ENCODE measurements at regions not wholly inside any gene's neighbourhood (a gene's known extent, or its start where the extent isn't known, plus 50 kb on each side); places are given as distances from the start of the nearest gene placed in this dataset.

- no peak for DNase-seq
Measured at GRCh38 chr5:20648981-20649380, 661.0 kb upstream of the CDH18 start.

DNA sequence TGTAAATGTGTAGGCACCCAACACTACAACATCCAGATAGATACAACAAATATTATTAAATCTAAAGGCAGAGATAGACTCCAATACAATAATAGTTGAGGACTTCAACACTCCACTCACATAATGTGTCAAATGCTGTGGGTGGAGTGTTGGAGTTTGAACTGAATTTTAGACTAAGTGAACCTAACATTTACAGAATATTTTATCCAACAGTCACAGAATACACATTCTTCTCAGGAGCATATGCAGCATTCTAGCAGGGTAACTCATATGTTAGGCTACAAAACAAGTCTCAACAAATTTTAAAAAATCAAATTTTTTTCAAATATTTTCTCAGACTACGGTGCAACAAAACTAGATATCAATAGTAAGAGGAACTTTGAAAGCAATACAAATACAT is 648.7 kb upstream of the CDH18 start:
- no peak for DNase-seq

GRCh38 chr5:20619591-20619990 is 631.6 kb upstream of the CDH18 start:
- DNase-seq = no peak

DNA sequence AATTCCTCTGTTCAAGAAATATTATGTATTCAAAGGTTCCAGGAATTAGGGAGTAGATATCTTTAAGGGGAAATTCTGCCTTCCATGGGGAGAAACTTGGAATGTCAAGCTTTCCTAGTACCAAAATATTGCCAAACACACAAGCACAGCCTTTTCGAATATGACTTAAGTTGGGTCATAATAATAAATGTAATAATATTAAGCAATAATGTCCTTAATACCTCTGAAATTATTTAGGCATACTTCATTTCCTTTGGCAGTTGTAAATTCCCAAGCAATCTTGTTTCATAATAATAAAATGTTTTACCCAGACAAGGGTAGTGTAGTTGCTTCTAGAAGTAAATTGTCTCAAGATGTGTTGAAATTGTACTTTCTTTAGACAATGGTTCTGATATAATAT is 630.3 kb upstream of the CDH18 start:
- DNase-seq = no peak

DNA sequence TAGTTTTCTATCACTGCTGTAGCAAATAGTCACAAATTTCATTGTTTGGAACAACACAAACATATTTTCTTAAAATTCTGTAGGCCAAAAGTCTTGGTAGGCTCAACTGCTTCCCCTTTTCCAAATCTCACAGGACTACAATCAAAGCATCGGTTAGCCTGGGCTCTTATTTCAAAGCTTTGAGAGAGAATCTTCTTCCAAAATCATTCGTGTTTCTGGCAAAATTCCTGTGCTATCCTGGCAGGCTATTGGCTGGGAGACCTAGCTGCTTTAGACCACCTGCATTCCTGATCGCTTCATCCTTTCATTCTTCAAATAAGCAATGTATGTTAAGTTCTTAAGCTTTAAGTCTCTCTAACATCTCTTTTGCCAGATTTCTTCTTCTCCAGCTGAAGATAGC is 629.8 kb upstream of the CDH18 start:
- no peak for DNase-seq

DNA sequence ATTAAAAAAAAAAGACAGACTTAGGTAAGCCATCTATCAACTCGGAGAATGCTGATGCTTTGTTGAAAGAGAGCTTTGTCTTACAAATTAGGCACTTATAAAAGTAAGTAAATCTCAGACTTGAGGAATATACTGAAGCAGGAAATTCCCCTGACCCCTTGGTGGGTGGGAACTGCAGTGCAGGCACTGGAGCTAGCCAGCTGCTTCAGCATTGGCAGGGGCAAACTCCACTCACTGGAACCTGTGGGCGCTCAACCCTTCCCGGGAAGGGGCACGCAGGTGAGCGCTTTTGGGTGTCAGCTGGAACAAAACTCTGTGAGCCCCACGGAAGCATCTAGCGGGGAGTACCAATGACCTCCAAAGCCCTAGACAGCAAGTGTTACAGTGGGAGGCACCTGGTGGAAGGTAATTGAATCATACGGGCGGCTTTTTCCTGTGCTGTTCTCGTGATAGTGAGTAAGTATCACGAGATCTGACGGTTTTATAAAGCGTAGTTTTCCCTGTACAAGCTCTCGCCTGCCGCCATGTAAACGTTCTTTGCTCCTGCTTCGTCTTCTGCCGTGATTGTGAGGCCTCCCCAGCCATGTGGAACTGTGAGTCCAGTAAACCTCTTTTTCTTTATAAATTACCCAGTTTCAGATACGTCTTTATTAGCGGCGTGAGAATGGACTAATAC is 628.0 kb upstream of the CDH18 start:
- DNase-seq = no peak

- no peak for DNase-seq
Measured at GRCh38 chr5:20611620-20612019, 623.6 kb upstream of the CDH18 start.

DNA sequence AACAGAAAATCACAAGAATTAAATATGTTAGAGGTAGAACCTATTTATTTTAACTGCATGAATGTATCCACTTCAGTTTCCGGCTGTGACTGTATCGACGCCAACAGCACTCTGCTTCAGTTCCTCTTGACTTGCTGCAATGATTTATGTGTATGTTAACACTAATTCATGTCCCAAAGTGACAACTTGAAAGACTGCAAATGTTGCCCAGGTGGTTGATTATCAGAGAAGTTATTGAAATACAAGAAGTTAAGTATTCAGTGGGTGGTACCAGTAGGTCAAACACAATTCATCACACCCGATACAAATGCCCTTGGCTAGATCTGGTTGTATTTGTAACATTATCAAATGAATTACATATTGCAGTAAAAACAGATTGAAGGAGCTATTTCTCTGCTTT is 622.7 kb upstream of the CDH18 start:
- DNase-seq = no peak

GRCh38 chr5:20609126-20609525 is 621.1 kb upstream of the CDH18 start:
- DNase-seq = no peak

- DNase-seq = no peak
Measured at GRCh38 chr5:20608567-20608966, 620.6 kb upstream of the CDH18 start.

GRCh38 chr5:20605732-20606525 is 617.9 kb upstream of the CDH18 start:
- no peak for DNase-seq

DNA sequence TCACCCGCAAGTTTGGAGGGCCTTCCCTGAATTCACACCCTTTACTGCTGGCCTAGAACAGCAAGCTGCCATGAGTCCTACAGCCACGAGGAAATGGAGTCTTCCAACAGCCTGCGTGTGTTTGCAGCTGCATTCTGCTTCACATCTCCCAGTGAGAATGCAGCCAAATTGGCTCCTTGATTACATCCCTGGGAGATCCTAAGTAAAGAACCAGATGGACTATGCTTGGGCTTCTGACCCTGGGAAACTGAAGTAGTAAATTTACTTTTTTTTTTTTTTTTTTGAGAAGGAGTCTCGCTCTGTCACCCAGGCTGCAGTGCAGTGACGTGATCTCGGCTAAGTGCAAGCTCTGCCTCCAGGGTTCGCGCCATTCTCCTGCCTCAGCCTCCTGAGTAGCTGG is 617.0 kb upstream of the CDH18 start:
- DNase-seq = no peak

GRCh38 chr5:20601678-20602100 is 613.7 kb upstream of the CDH18 start:
- no peak for DNase-seq

GRCh38 chr5:20590356-20590755 is 602.4 kb upstream of the CDH18 start:
- DNase-seq = no peak

DNA sequence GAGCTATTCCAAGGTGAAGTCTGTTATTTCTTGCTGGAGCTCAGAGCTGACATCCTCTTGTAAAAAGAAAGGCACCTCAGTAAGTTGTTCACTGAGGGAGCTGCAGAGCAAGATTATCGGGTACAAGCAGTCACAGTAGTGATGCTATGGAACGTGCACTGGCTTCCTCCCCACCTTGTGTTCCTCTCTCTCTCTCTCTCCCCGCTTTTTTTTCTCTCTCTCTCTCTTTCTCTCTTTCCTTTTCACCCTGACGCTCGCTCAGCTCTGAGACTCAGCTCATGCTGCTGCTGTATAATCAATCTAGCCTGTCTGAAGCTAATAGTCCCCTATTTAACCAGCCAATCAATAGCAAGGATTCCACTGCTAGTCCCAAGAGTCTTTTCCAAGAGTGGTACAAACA is 587.6 kb upstream of the CDH18 start:
- DNase-seq = no peak

DNA sequence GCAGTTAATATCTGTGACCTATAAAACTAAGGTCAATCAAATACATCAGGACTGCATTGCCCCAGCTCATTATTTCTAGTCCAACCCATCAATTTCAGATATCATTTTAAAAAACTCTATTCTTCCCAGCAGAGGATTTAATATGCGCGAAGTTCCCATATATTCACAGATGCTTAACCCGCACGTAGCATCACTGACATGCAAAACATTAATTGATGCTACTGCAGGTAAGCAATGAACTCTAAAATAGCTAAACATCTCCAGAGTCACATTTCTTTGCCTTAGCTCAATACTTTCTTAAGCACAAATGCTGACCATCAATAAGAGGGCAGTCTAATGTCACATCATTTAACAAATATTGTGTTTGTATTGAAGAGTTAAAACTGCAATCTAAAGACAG is 586.6 kb upstream of the CDH18 start:
- no peak for DNase-seq

DNA sequence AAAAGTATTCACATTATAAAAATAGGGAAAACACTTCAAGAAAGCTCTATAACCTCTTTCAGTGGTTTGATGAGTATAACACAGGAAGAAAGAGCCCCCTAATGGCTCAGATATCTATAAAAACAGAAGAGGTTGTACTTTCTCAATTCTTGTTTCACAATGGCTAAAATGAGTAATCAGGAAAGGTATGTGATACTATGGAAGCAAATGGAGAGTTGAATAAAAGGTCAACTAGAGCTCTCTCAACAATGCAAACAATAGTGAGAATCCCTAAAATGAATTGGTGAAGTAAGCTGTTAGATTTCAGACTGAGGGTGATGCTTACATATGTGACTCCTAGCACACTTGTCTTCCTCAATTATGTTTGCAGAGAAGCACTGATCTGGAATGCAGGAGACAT is 584.6 kb upstream of the CDH18 start:
- DNase-seq = no peak

DNA sequence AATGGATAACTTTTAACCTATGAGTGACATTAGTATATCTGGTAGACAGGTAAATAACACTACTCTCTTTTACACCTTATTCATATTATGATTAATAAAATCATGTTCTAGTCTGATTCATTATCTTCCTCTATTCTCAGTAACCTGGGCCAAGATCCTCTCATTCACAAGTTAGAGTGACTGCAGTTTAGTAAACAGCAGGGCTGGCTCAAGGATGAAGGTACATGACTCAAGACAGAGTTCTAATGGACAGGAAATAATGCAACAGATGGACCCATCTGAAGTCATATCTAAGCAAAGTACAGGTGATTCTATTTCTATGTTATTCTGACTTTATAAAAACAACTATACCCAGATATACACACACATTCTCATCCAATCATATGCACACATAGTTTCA is 582.5 kb upstream of the CDH18 start:
- no peak for DNase-seq

DNA sequence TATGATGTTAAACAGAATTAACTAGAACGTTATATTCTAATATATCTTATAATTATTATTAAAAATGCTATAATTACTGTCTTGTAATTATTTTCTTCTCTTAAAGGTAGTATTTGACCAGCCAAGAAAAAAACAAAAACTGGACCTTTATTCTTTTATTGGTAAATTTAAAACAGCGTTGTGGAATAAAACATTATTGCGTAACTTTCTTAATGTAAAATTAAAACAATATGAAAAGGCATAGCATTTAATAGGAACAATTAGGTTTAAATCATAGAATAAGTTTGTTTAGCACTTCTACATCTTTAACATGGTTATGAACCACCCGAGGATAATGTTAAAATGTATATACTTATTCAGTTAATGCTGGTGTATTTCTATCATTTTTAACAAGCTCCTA is 574.5 kb upstream of the CDH18 start:
- no peak for DNase-seq

DNA sequence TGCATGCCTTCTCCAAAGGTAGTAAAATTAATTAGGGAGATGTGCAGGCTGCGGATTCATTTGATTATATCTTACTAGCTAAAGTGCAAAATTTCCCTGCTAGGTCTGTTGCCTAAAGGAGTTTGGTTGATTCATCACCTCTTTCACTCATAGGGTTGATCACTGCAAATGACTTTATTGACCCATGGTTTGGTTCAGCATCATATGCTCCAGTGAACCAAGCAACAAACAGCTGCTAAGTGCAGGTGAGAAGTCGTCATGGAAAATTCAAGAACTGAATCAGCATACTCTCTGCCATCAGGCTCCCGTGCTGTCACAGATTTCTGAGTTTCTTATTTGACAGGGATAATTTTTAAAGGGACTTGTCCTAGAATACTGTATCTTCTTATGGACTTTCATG is 571.8 kb upstream of the CDH18 start:
- DNase-seq = no peak

DNA sequence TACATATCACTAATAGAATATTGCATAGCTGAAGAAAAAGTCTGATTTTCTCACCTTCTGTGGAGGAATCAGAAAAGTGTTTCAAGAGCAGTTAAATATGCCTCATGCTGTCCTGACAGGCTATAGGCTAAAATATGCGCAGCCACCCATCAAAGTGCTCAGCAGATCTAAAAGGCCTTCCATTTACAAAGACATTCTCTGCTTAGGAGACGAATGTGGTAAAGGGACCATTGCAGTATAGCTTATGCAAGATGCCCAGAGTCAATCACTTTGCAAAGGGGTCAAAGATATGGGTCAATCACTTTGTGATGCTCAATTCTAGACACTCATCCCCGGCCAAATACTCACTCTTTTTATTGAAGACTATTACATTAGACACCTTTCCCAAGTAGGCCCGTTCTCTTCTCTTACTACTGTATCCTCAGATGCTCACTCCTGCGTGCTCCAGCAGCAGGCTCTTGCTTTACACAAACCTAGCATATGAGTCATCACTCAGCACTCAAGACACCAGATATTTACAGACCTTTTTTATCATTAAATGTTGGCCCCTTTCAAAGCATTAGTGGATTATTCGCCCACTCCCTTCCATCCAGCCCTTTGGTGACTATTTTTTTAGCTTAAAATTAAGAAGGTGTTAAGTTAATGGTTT is 568.2 kb upstream of the CDH18 start:
- DNase-seq = no peak

- DNase-seq = no peak
Measured at GRCh38 chr5:20555034-20555433, 567.0 kb upstream of the CDH18 start.

DNA sequence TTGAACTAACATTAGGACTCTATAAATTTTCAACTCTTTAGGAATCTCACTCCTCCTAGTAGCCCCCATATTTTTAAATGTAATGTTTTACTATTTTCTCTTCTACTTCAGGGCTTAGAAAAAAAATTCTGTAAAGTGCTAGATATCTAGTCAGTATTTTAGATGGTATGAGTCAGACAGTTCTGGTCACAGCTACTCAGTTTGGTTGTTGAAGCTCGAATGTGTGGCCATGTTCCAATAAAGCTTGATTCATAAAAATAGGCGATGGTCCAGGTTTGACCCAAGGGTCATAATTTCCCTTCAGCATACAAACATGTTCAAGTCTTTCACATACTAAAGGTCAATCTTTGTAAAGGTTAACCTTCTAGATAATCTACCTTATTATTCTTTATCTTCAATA is 566.0 kb upstream of the CDH18 start:
- DNase-seq = no peak

Data from left kidney (tissue), 1 donor.